ENCODE measurements at regions not wholly inside any gene's neighbourhood (a gene's known extent, or its start where the extent isn't known, plus 50 kb on each side); places are given as distances from the start of the nearest gene placed in this dataset.

DNA sequence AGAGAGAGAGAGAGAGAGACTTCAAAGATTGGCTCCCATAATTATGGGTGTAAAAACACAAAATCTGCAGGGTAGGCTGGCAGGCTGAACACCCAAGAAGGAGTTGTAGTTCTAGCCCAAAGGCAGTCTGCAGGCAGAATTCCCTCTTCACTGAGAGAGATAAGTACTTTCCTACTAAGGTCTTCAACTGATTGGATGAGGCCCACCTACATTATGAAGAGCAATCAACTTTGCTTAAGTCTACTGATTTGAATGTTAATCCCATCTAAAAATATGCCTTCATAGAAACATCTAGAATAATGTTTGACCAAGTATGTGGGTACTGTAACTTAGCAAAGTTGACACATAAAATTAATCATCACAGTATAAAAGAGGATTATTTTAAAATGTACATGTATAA lies 949.7 kb downstream of the HACE1 start:
- TF ChIP-seq CTCF (IDR thresholded peaks at IDR 0.05; ENCODE audit: low read length) (no peak), EZH2 (IDR thresholded peaks at IDR 0.05; ENCODE audit: borderline replicate concordance, low read length) (no peak)

All from OCI-LY1 (cell line).